Prostate gland (tissue), 2 donors: ENCODE measurements at regions not wholly inside any gene's neighbourhood (a gene's known extent, or its start where the extent isn't known, plus 50 kb on each side); places are given as distances from the start of the nearest gene placed in this dataset.

Experiments
- CTCF ChIP-seq, 4 experiments: fragments of 200-600 bp in 2 of 4; fragments of 450-650 bp in 2 of 4; sonication (generic) in 2 of 4; IDR thresholded peaks; 1 replicate in 3 of 4; 2 replicates in 1 of 4; pipeline ENCODE4 v1.5.1; 2016 to 2019; ENCODE audit warnings: antibody characterized with exemption in 4 of 4, mild to moderate bottlenecking in 2 of 4, moderate library complexity in 2 of 4
- POLR2A ChIP-seq: fragments of 450-650 bp; IDR thresholded peaks from one replicate; pipeline ENCODE4 v1.6.1; 2016; ENCODE audit warnings: antibody characterized with exemption, mild to moderate bottlenecking

- TF ChIP-seq CTCF (IDR thresholded peaks at IDR 0.05) (no peak), POLR2A (no peak)
These were observed 169.9 kb downstream of the CTTN start for GRCh38 chr11:70568035-70568813.
